NCI-H2196 treated with DMSO at 0.1 percent for 48 hours (cell line): ENCODE measurements at regions not wholly inside any gene's neighbourhood (a gene's known extent, or its start where the extent isn't known, plus 50 kb on each side); places are given as distances from the start of the nearest gene placed in this dataset.
"Not testable (repeated sequence)": the region's sequence is repeated elsewhere in the genome, so short reads cannot be mapped to it uniquely, and the experiment has no call there.

ENCODE experiments used
- DNase-seq: peaks from one replicate; lab custom pipeline; 2025; ENCODE audit not compliant: unreplicated experiment; lab: John Stamatoyannopoulos, UW

DNA sequence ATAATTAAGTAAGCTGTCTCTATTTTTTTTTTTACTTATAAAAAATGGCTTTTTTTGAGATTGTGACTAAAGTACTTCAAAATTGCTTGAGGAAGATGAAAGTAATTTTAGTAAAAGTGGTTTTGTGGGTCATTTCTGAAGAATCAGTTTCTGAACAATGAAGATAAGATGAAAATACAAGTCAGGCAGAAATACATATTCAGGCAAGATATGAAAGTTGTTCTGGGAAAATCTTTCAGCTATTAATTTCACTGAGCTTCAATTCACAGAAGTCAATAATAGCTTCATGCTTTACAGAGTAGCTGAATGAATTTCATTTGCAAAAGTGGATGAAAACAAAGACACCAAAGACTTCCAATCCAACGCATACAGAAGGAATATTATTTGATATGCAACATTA, 305.2 kb upstream of the ARSJ start:
- DNase-seq = no peak

DNA sequence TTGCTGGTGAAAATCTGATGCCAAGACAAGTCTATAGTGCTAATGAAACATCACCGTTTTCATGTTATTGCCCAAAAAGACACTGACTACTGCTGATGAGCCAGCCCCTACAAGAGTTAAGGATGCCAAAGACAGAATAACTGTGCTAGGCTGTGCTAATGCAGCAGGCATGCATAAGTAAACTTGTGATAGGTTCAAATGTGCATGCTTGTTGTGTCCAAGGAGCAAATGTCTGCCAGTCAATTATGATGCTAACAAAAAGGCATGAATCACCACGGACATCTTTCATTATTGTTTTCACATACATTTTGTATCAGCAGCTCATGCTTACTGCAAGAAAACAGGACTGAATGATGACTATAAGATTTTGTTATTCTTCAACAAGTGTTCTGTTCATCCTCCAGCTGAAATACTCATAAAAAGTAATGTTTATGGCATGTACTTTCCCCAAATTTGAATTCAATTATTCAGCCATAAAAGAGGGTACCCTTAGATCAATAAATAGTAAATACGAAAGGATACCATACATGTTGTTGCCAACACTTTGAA, 306.9 kb upstream of the ARSJ start:
- no peak for DNase-seq

DNA sequence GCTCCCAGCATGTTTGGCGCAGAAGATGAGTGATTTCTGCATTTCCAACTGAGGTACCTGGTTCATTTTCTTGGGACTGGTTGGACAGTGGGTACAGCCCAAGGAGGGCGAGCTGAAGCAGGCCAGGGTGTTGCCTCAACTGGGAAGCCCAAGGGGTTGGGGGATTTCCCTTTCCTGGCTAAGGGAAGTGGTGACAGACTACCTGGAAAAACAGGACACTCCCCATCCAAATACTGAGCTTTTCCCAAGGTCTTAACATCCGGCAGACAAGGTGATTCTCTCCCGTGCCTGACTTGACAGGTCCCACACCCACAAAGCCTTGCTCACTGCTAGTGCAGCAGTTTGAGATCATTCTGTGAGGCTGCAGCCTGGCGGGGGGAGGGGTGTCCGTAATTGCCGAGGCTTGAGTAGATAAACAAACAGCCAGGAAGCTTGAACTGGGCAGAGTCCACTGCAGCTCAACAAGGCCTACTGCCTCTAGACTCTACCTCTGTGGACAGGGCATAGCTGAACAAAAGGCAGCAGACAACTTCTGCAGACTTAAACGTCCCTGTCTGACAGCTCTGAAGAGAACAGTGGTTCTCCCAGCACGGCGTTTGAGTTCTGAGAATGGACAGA, 307.7 kb upstream of the ARSJ start:
- no peak for DNase-seq

DNA sequence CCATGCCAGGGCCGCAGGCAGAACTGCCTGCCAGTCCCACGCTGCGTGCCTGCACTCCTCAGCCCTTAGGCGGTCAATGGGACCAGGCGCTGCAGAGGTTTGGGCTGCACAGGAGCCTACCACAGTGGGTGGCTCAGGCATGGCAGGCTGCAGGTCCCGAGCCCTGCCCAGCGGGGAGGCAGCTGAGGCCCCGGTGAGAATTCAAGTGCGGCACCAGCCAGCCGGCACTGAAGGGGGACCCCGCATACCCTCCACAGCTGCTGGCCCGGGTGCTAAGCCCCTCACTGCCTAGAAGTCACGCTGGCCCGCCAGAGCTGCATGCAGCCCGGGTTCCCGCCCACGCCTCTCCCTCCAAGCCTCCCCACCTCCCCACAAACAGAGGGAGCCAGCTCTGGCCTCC, 302.5 kb upstream of the UGT8 start:
- no peak for DNase-seq

DNA sequence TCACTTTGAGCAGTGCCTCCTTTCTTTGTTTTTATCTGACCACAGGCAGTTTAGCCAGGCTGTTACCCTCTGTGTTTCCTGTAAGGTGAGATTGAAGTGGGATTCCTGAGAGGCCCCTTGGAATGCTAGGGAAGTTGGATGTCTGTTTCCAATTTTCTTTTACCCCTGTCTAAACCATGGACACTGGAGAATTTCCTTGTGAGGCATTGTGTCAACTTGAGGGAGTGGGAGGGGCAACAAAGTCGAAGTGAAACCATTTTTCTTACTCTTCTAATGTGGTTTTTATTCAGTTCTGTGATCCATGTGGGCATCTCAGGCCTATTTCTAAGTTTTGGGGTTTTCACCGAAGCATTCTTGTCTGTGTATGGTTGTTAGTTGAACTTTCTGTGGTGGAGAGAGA, 296.1 kb upstream of the UGT8 start:
- DNase-seq = no peak

GRCh38 chr4:114304046-114304445, 294.6 kb upstream of the UGT8 start:
- DNase-seq = no peak

DNA sequence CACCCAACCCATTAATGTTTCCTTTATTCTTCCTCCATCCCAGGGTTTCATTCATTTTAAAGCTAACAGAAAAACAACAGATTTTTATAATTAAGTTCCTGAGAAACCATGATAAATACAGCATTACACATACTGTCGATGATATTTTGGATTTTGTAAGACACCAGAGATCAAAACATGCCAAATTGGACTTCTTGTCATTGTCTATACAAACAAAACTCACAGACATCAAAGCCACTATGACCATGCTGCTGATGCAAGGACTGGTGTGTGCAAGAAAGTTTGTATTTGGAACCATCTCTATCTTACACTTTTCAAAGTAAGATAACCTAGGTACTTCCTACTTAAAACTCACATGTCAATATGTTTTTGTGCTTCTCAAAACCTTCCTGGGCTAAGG, 294.0 kb upstream of the UGT8 start:
- no peak for DNase-seq

- DNase-seq = no peak
These were observed 291.7 kb upstream of the UGT8 start for GRCh38 chr4:114306946-114307345.

GRCh38 chr4:114310296-114310925, 288.2 kb upstream of the UGT8 start:
- no peak for DNase-seq

GRCh38 chr4:114311787-114312186, 286.8 kb upstream of the UGT8 start:
- DNase-seq = no peak

DNA sequence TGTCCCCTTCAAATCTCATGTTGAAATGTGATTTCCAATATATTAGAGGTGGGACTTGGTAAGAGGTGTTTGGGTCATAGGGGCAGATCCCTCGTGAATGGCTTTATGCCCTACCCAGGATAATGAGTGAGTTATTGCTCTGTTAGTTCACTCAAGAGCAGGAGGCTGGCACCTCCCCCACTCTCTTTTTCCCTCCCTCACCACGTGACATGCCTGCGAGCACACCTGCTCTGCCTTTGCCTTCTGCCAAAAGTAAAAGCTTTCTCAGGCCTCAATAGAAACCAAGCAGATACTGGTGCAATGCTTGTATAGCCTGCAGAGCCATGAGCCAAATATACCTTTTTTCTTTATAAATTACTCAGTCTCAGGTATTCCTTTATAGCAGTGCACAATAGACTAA, 286.3 kb upstream of the UGT8 start:
- no peak for DNase-seq

DNA sequence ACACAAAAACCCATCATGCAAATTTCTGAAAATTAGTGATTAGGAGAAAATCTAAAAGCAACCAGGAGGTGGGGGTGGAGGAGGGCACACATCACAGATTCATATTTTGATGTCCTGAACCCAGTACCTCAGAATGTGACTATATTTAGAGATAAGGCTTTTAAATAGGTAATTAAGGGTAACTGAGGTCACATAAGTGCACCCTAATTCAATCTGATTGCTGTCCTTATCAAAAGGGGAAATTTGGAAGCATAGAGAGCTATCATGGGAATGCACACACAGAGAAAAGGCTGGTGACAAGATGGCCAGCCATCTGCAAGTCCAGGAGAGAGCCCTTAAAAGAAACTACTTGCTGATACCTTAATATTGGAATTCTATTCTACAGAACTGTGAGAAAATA, 281.8 kb upstream of the UGT8 start:
- DNase-seq = no peak

DNA sequence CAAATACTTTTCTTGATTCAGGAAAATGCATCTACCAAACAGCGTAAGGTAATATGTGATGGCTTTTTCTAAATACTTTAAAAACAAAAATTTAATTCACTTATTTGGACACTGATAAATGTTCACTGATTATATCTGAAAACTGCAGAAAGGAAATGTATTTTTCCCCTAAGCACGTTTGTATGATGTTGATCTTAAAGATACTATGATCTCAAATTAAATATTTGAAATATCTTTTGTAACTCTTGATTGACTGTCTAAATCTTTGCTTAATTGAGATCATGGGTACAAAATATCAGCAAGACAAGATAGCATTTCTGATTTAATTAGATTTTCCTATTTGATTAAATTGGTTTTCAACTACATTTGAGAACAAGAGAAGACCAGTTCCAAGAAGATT, 281.0 kb upstream of the UGT8 start:
- DNase-seq = no peak

GRCh38 chr4:114318309-114318708, 280.3 kb upstream of the UGT8 start:
- DNase-seq = no peak

- no peak for DNase-seq
These were observed 278.5 kb upstream of the UGT8 start for GRCh38 chr4:114320126-114320525.

GRCh38 chr4:114321366-114321765, 277.2 kb upstream of the UGT8 start:
- no peak for DNase-seq

- no peak for DNase-seq
These were observed 274.8 kb upstream of the UGT8 start for GRCh38 chr4:114323841-114324240.

DNA sequence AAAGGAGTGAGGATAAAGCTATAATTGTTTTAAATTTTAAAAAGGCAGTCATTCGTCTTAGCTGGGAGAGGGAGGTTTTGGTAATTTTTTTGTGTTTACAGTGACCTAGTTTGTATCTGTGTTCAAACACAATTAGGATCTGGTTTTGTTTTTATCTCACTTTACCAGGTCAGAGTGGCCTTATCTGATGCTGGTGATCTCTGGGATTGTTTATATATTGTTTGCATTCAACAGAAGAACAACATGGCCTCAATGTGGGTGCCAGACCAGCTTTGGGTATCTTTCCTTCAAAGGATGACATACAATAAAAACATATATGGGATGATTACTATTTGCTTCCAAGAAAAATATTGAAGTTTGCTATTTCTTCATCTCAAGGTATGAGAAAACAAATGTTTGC, 272.2 kb upstream of the UGT8 start:
- no peak for DNase-seq

GRCh38 chr4:114332119-114332518, 266.5 kb upstream of the UGT8 start:
- DNase-seq = no peak

- DNase-seq = not testable (repeated sequence)
These were observed 264.2 kb upstream of the UGT8 start for GRCh38 chr4:114334363-114334762.

DNA sequence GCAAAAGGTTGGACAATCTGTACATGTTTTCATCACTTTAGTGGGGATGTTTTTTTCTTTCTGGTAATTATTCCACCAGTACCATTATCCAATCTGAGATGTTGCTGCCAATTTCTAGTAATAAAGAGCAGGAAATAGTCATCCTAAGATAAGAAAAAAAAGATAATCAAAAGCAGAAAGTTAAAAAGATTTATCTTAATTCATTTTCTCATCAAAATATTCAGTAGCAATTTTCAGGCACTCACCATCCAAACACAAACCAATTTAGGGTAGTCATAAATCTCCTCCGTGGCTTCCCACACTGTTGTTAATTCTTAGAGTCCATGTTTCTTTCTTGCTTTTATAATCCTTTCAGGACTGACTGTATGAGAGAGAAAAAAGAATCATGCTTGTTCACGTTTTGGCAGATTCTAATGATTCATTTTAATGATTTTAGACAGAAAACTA, 263.7 kb upstream of the UGT8 start:
- no peak for DNase-seq

GRCh38 chr4:114335339-114335738, 263.3 kb upstream of the UGT8 start:
- DNase-seq = no peak

DNA sequence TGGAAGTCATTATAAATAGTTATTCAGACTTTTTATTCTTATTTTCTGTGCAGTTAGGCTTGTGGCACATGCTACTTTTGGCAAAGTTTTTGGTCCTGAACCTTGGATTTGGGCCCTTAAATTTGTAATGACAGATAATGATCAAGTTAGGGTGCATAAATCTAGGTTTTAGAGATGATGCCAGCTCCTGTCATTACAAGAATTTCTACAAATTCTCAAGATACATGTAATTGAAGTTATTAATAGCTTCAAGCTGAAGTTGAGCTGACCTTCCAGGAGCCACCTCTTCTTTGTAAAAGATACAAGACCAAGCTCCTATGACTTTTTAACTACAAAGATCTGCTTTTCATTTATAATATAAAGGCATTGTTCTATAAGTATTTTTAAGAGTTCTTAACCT, 255.6 kb upstream of the UGT8 start:
- no peak for DNase-seq
